SKM-1 (cell line): ENCODE measurements at regions not wholly inside any gene's neighbourhood (a gene's known extent, or its start where the extent isn't known, plus 50 kb on each side); places are given as distances from the start of the nearest gene placed in this dataset.
"Not testable (repeated sequence)": the region's sequence is repeated elsewhere in the genome, so short reads cannot be mapped to it uniquely, and the experiment has no call there.

ENCODE experiments used
- DNase-seq: peaks from one replicate; lab custom pipeline; 2025; ENCODE audit not compliant: unreplicated experiment; lab: John Stamatoyannopoulos, UW

DNA sequence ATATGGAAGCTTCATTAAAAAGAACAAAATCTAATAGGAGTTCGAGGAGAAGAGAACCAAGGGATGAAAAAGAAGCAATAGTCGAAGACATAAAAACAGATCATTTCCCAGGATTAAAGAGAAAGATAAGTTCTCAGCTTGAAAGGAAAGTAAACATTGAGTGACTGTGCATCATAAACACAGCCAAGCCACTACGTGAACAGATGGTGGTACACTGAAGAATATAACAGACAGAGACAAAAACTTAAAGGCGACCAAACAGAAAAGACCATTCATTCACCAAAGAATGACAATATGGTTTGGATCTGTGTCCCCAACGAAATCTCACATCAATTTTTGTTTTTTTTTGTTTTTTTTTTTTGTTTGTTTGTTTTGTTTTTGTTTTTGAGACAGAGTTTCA, 210.8 kb upstream of the LINGO1 start:
- DNase-seq: no peak

DNA sequence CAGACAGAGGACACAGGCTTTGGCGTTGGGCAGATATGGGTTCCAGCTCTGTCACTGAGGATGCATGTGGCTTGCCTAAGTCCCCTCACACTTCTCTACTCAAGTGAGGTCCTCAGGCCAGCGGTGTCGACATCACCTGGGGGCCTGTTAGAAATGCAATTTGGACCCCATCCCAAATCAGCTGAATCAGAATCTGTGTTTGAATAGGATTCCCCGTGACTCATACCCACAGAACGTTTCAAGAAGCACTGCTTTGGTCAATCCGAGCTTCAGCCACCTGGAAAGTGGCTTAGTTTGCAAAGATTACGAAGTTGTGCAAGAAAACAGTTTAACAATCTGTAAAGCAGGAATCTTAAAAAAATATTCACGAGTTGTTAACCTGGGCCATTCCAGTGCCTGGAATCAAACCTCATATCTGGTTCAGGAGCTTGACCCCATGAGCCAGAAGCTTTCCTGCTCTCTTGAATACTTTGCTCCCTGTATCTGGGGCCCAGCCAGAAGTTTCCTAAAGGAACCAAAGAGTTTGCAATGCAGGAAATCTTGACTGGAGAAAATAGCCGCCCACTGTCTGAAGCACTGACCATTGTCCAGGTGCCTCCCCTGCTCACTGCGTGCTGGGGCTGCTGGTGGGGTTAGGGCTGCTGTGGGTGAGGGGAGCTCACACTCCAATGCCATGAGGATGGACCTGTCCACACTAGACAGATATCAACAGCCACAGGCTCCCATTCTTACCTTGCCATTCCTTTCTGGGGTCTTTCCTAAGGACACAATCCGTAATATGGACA, 208.5 kb upstream of the LINGO1 start:
- DNase-seq: no peak

DNA sequence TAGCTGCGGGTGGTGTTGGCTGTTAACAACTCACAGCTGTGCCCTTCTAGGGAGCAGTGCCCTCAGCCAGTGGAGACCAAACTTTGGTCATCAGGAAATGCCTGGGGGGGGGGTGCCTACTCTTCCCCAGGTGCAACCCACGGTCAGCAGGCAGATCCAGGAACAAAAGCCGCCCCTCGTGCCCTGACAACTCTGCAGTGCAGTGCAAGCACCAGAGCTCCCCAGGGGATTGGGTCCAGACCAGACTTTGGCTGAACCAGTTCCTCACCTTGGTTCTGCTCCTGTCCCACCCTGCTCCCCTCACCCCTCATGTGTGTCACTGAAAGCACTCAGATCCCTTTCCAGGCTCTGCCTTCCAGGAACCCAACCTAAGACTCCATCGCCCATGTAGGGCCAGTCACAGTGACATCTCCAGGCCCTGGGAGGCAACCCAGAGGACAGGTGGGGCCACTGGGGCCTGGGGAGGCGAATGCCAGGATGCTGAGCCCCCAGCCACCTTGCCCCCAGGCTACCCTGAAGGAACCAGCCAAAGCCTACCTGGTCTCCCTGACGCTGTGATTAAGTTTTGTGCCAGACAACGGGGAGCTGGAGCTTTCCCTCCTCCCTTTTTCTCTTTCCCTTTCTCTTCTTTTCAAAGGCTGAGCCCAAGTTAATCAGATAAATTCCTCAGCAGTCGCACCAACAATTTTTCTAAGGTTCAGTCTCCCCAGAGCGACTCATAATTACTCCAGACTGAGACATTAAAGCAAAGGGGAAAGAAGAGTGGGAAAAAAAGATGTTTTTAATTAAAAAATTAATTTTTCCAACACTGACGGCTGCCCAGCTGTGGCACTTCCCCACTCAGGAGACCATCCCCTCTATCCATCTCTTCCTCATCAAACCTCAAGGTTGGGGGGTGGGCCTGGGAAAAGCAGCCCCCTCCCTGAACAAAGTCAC, 207.5 kb upstream of the LINGO1 start:
- DNase-seq: no peak

DNA sequence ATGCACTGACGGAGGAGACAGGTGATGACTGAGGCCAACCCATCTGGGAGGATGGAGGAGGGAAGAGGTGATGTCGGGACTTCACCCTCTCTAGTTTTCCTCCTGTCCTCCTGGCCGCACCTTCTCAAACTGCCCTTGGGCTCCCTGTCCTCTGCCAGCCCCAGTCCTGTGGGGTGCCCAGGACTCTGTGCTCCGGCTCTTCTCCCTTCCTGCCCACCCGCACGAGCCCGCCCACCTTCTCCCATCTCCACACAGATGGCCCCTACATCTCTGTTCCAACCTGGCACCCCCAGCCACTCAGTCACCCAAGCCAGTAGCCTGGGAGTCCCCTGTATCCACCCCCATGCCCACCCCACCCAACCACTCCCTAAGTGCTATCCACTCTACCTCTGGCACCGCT, 206.7 kb upstream of the LINGO1 start:
- no peak for DNase-seq

DNA sequence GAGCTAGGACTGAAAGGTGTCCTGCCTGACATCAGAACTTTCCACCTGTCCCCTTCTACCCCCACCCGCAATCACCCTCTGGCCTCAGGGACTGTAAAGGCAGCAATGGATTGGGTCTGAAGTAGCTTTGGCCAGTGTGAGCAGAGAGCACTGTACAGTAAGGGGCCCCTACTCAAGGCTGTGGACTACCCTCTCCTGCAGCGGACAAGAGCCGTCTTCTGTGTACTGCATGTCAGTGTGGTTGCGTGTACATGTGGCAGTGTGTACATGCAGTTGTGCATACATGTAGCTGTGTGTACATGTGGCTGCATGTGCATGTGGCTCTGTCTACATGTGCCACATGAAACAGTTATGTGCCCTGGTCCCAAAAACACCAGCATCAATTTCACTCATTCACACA, 205.9 kb upstream of the LINGO1 start:
- DNase-seq: no peak

DNA sequence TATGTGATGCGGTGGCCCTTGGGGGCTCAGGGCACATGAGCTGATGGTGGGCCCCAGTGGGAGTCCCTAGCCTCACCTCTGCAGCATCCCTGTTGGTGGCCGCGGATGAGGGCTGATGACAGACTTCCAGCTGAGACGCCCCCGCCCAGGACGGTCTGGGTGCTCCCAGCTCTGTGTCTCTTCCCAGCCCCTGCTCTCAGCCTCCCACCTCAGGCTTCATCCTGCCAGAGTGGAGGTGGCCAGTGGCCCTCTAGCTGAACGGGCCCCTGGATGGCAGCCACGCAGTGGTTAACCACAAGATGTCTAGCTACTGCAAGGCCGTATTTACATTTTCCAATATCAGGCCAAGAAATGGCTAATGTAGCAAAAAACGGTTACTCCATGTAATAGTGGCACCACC, 205.3 kb upstream of the LINGO1 start:
- DNase-seq: no peak

DNA sequence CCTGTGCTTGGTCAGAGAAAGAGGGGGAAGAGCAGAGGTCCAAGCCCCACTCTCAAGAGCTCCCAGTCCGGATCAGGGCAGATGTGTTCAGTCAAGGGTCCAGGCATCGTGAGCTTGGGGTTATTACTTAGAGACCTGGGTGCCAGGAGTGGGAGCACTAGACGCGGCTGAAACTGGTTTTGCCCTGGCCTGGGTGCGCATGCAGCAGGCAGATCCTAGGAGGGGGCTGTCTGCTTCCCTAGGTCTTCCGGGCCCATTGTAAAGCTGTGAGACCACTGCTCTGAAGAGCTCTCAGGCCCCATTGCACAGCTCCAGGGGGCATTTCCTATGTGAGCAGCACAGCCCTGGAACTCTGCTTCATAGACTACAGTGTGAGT, 204.9 kb upstream of the LINGO1 start:
- no peak for DNase-seq

DNA sequence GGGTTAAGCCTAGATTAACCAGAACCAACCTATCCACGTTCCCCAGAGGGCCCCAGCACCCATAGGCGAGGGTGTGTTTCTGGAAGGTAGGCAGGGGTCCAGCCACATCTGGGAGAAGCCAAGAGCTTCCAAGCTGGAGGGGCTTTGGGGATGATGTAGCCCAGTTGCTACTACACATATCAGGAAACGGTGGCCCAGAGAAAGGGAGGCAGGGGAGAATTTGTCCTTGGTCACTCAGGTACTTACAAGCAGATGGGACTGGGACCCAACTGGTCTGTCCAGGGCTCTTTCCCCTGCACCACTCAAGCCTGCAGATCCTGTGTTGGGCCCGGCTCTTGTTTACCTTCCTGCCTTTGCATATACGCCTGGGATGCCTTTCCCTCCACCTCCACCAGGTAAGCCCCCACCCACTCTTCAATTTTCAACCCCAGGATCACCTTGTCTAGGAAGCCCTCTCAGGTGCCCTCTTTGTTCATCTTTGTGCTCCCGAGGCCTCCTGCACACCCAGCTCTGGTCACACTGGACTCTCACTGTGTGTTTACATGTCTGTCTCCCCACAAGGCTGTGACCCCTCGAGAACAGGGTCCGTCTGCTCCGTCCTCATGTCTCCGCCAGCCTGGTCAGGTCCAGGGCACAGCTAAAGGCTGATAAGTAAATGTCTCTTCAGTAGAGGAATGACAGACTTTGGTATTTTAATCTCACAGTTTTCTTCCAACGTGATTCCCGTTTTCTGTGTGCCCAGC, 204.4 kb upstream of the LINGO1 start:
- no peak for DNase-seq

DNA sequence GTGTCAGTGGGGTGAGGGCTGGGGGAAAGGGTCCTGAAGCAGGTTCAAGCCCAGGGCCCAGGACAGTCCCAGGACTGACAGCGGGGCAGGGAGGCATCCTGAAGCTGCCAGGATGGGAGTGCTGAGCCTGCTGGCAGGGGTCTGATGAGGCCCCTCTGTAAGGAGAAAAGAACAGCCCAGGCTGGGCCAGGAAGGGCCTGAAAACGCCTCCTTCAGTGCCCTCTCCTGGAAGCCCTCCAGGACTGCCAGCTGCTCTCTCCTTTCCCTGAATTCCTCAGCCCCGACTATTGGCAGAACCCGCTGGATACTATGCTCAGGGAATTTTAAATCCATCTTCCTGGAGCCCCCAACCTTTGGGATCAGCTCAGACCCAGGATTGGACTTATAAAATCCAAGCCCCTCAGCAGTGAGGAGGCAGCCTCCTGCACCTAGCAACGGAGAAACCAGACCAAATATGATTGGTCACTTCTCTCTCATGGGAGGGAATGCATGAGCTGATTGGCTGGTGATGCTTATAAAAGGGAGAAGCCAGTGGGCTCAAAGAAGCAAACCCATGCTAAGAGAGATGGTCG, 203.5 kb upstream of the LINGO1 start:
- DNase-seq: no peak

DNA sequence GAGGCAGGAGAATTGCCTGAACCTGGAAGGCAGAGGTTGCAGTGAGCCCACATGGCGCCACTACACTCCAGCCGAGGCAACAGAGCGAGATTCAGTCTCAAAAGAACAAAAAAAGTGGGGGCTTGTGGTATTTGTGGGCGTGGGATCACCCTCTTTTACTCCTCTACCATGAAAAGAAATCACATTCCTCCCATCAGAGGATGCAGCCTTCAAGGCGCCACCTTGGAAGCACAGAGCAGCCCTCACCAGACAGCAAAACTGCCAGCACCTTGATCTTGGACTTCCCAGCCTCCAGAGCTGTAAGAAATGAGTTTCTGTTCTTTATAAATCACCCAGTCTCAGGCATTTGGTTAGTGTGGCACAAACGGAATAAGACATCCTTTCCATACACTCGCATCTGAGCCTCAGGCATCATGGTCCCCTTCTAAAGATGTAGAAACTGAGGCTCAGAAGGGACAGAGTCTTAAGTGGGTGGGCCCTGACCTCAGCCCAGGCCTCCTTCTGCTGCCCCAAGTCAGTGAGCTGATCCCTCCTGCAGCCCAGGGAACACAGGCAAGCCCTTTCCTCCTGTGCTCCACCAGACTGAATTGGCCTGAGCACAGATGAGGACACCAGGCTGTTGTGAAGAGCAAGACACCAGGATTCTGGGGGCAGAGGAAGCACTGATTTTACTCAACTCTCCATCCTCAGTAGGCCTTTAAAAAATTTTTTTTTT, 201.7 kb upstream of the LINGO1 start:
- no peak for DNase-seq

DNA sequence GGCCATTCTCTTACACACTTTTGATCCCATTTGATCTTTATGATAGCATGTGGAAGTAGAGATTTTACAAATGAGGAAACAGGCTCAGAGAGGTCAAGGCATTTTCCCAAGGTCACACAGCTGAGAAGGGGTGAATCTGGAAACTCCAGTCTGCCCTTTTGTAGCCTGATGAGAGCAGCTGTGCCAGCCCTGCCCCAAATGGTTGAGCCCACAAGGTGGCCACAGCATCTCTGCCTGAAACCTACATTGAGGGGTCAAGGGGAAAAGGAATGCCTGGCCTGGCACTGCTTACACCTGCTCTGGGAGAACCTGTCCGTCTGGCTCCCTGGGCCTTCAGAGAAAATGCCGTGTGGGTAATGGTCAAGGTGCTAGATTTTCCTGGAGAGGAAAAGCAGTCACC, 200.2 kb upstream of the LINGO1 start:
- no peak for DNase-seq

DNA sequence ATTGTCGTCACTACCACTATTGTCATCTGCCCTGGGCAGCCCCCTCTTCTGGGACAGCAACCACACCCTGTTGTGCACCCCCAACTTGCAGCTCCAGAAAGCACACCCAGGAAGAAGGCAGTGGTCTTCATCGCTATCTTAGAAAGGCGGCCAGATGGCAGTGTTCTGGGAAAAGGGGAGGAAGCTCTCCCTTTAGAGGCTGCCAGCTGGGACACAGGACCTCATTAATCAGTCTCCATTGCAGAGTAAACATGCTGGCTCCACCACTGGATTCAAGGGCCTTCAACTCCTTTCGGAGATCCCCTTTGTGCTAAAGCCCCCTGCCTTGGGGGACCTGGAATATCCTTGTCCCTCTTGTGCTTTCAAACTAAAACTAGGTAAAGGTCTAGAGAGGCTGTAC, 199.3 kb upstream of the LINGO1 start:
- no peak for DNase-seq

DNA sequence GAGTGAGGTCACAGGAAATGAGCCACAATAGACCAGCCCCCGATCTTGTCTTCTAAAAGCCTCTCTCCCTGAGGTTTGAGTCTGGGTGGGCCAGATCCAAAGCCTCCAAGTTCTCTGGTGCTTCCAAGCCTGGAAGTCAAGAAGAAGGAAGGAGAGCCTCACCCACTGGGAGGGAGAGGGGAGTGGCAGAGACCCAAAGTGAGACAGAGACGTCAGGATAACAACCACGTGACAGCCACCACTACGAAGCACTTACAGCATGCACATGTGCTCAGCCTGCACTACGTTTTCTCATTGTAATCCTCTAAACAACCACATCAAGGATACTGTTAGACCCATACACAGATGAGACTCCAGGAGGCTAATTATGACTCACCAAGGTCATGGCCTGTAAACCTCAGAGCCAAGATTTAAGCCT, 197.3 kb upstream of the LINGO1 start:
- no peak for DNase-seq

DNA sequence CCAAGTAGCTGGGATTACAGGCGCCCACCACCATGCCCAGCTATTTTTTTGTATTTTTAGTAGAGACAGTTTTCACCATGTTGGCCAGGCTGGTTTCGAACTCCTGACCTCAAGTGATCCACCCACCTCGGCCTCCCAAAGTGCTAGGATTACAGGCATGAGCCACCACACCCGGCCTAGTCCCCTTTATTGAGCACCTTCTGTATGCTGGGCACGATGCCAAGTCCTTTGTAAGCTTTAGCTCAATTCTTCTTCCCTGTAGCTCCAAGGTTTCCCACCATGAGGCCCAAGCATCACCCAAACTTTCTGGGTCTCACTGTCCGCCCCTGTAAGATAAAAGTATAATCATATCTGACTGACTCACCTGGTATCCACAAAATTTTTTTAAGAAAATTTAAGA, 196.6 kb upstream of the LINGO1 start:
- DNase-seq: not testable (repeated sequence)

DNA sequence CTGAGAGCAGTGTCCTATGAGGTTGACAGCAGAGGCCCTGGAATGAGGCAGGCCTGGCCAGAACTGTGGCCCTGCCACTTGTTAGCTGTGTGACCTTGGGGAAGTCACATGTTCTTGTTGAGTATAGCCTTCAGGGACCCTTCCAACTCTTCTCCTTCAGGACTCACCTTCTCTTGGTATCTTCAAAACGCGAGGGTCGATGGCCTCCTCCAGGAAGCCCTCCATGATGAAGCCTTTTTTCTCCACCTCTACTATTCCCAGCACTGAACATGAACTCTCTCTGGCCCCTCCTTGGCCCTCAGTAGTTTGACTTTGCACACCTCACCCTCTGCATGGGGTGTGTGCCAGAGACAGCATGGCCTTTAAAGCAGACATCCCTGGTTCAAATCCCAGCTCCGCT, 195.1 kb upstream of the LINGO1 start:
- no peak for DNase-seq

DNA sequence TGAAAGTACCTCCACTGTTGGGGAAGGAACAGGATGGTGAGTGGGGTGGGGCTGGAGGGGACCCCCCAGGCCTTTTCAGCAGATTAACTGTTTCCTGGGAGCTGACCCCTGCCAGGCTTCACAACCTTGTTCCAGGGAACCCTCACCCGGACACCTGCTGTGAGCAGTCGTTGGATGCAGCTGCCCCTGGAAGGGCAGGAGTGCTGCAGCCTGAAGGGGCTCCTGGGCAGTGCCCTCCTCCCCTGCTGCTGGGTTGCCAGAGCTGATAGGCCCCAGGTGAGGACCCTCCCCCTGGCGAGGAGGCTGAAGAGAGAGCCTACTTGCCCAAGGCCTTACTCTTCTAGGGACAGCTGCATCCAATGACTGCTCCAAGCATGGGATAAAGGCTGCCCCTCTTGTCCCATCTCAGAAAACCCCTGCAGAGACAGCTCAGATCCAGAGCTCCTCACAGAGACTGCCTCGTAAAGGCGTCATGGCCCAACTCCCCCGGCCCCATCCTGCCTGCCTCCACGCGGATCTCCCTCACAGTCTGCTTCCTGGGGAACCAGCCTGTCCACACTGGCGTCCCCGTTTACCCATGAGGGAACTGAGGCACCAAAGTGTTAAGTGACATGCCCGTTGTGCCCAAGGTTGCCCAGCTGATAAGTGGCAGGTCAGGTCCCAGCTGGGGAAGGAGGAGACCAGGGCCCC, 193.4 kb upstream of the LINGO1 start:
- no peak for DNase-seq

DNA sequence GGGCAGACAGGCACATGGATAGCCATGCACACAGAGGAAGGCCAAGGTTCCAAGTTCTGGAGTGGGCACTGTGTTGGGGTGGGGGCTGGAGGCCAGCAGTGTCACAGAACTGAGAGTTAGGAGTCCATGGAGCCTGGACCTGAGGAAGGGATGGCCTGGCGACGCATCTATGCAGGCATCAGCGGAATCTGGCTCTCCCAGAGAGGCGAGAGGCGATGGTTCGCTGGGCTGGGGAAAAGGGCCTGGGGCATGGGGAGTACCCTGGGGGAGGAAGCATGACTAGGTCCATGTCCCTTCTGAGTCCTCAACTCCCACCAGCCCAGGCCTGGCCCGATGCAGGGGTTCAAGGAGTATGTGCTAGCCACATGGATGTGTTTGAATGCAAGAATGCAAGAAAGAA, 192.8 kb upstream of the LINGO1 start:
- no peak for DNase-seq

DNA sequence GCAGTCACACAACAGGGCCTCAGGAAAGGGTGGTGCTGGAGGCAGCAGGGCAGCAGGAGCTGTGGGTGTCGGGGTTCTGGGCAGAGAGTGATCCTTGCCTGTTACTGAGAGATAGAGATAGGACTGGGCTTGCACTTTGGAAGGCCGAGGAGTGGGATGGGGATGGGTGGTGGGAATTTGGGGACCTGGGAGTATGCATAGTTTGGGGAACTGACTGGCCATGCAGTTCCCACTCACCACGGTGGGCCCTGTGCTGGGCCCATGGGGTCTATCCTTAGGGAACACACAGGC, 192.5 kb upstream of the LINGO1 start:
- DNase-seq: no peak

DNA sequence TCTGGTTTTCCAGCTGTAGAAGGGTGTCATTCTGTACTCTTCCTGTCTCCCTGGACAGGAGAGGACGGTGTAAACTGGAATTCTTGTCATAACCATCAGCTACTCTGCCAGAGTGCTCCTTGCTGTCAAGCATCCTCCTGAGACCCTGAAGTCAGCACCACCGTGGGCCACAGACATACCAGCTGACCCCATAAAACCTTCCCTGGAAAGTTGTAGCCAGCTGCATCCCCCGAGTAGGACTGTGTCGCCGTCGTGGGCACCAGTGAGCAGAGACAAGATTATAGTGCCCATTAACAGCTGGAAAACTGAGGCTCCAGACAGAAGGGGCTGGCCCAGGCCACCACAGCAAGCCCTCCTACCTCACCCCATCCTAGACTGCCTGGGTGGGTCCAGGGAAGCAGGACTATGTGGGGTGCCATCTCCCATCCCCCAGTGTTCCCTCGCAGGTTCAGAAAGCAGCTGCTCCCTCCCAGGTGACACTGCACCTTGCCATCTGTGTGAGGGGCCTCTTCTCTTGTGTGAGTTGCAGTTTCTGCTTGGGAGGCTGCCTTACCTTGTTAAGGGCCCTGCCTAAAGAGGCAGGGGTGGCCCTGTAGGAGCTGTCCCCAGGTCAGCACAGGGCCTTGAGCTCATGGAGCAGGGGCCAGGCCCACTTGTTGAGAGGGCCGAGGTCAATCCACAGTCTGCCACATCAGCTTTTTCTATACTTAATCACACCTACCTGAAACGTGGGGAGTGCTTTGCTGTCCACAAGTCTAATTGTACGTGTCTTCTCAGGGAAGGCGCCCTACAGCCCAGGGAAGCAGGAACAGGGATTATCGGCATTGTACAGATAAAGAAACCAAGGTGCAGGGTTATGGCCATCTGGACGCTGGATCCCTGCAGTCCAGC, 191.9 kb upstream of the LINGO1 start:
- no peak for DNase-seq
